ENCODE measurements at regions not wholly inside any gene's neighbourhood (a gene's known extent, or its start where the extent isn't known, plus 50 kb on each side); places are given as distances from the start of the nearest gene placed in this dataset.
"Not testable (repeated sequence)": the region's sequence is repeated elsewhere in the genome, so short reads cannot be mapped to it uniquely, and the experiment has no call there.

DNA sequence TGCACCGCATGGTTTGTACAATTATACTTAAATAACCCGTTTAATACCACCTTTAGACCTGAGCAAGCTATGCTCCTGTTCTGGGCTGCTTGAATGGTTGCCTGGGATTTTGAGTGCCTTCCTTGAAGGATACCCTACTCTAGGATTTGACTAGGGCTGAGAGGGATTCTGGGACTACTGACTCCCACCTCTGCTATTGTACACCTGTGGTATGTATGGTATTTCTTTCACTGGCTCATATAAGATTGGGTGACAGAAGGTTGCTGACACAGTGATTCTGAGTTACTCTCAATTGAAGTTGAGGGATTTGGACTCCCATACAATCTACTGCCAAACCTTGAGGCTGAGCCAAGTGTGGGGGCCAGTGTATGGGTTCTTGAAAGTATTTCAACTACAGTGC is 494.4 kb upstream of the SEMA3D start:
- no peak for DNase-seq (ENCODE audit: low read depth in 2 of 3, low spot score in 2 of 3)

- DNase-seq (ENCODE audit: low read depth in 2 of 3, low spot score in 2 of 3): not testable (repeated sequence)
These were observed 488.2 kb upstream of the SEMA3D start for GRCh38 chr7:85675093-85675492.

DNA sequence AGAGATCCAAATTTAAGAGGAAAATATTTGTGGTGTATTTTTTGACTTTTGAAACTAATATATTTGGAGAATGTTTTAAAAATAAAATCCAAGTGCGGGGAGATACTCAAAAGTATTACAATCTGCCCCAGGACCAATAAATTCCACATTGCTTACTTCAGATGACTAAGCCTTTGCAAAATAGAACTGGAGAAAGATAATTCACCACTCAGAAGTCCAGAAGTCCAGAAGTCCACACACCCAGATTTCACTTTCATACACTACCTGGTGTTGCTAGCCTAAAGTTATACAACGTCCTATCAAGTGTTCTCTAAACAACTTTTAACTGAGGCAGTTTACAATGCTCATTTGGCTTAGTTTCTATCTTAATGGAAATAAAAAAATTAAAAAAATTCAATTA is 487.0 kb upstream of the SEMA3D start:
- no peak for DNase-seq (ENCODE audit: low read depth in 2 of 3, low spot score in 2 of 3)

GRCh38 chr7:85669225-85669624 is 482.4 kb upstream of the SEMA3D start:
- no peak for DNase-seq (ENCODE audit: low read depth in 2 of 3, low spot score in 2 of 3)

GRCh38 chr7:85664341-85664740 is 477.5 kb upstream of the SEMA3D start:
- DNase-seq (ENCODE audit: low read depth in 2 of 3, low spot score in 2 of 3): no peak

GRCh38 chr7:85659364-85659763 is 472.5 kb upstream of the SEMA3D start:
- DNase-seq (ENCODE audit: low read depth in 2 of 3, low spot score in 2 of 3): no peak

DNA sequence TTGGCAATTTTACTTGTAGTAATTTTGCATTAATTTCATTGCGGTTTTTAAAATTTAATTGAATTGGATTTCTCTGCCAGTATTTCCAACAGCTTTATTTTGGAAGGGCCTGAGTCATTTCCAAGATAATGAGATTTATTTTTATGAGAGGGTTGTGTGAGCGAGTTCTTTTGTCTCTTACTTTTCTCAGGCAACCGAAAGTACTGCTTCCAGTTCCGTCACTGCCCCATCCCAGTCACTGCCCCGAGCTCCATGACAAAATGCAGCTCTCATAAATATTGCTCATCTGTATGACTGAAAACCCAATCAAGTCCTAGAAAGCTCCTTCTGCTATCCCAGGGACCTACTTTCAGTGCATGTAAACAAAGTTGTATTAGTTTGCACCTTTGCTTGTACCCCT is 468.4 kb upstream of the SEMA3D start:
- DNase-seq (ENCODE audit: low read depth in 2 of 3, low spot score in 2 of 3): no peak

DNA sequence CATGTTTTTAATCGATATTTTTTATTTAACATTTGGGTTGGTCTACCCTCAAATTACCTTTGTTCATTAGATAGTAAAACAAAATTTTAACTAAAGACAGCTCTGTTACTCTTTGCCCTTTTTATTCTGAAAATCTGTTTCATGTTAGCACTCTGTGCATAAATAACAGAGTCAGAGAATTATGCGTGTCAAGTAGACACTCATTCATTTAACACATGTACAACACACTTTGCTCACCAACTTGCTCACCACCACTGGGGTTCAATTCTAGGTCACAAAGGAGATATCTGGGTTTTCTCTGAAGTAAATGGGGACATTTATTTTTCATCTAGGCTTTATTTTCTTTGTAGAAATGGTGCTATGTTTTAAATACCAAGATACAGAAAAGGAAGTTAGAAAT is 457.4 kb upstream of the SEMA3D start:
- DNase-seq (ENCODE audit: low read depth in 2 of 3, low spot score in 2 of 3): no peak

- no peak for DNase-seq (ENCODE audit: low read depth in 2 of 3, low spot score in 2 of 3)
These were observed 454.5 kb upstream of the SEMA3D start for GRCh38 chr7:85641331-85641730.

- DNase-seq (ENCODE audit: low read depth in 2 of 3, low spot score in 2 of 3): no peak
These were observed 451.5 kb upstream of the SEMA3D start for GRCh38 chr7:85638394-85638793.

- no peak for DNase-seq (ENCODE audit: low read depth in 2 of 3, low spot score in 2 of 3)
These were observed 448.1 kb upstream of the SEMA3D start for GRCh38 chr7:85634951-85635350.

GRCh38 chr7:85630904-85631600 is 444.2 kb upstream of the SEMA3D start:
- DNase-seq (ENCODE audit: low read depth in 2 of 3, low spot score in 2 of 3): no peak

GRCh38 chr7:85627791-85628586 is 441.1 kb upstream of the SEMA3D start:
- DNase-seq (ENCODE audit: low read depth in 2 of 3, low spot score in 2 of 3): no peak

DNA sequence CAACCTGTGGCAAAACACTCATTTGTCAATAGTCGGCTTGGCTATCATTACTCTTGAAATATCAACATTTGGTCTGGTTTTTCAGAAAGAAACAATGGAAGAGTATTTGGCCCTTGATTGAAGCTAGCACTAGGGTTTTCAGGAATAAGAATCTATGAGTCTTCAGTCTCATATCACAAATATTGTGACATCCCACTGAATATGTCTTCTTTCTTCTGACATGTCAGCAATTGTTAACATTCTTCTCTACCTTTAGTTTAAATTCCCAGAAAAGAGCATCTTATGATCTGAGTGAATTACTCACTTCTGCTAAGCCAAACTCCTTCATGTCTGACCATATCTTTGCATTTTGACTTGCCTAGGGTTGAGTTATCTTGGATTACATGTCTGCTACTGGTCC is 435.2 kb upstream of the SEMA3D start:
- DNase-seq (ENCODE audit: low read depth in 2 of 3, low spot score in 2 of 3): no peak

DNA sequence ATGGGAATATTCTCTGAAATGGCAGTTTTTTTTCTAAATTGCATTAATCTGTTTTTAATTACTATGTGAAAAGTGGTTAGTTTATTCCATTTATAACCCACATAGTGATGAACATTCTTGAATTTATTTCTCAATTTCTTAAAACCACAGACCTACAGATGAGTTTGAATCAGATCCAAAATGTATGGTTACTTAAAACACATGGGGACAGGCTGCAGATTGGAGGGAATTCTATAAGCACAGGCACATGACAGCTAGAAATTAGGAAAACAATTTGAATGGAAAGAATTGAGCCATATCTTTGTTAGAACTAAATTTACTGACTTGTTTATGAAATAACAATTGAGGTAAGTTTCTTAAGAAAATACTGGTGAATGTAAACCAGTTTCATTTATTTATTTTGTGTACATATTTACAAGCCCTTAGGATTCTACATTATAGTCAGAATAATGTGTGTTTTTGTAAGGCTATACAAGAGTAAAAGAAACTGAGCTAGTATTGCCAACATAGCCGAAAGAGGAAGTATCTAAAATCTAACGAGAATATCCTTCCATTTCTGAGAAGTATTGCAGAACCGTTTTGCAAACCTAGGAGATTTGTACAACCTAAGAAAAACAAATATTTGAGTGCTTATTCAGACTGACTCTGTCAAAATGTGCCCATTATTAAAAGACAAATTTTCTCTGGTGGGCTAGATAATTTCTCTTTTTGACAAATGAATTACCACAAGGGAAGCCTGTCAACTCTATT is 434.3 kb upstream of the SEMA3D start:
- no peak for DNase-seq (ENCODE audit: low read depth in 2 of 3, low spot score in 2 of 3)

- no peak for DNase-seq (ENCODE audit: low read depth in 2 of 3, low spot score in 2 of 3)
These were observed 432.4 kb upstream of the SEMA3D start for GRCh38 chr7:85619236-85619635.

DNA sequence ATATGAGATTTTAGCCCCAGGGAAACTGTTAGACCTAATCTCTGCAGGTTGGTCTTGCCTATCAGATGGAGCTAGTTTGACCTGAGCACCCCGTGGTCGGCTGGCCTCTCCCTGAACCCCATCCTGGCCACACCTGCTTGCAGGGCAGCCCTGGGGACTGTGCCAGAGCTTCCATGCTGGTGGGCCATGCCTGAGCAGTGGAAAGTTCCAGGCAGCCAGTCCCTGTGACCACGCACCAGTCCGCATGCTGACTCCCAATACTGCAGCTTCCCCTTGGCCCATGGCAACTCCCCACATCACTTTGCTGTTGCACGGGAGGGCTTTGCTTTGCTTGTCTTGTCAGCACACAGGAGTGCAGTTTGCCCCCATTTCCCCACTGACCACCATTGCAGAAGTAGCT is 427.8 kb upstream of the SEMA3D start:
- DNase-seq (ENCODE audit: low read depth in 2 of 3, low spot score in 2 of 3): no peak

DNA sequence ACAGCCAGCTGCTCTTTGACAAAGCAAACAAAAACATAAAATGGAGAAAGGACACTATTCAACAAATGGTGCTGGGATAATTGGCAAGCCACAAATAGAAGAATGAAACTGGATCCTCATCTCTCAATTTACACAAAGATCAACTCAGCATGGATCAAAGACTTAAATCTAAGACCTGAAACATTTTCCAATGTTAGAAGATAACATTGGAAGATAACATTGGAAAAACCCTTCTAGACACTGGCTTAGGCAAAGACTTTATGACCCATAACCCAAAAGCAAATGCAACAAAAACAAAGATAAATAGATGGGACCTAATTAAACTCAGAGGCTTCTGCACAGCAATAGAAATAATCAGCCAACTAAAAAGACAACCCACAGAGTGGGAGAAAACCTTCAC is 425.7 kb upstream of the SEMA3D start:
- DNase-seq (ENCODE audit: low read depth in 2 of 3, low spot score in 2 of 3): no peak

DNA sequence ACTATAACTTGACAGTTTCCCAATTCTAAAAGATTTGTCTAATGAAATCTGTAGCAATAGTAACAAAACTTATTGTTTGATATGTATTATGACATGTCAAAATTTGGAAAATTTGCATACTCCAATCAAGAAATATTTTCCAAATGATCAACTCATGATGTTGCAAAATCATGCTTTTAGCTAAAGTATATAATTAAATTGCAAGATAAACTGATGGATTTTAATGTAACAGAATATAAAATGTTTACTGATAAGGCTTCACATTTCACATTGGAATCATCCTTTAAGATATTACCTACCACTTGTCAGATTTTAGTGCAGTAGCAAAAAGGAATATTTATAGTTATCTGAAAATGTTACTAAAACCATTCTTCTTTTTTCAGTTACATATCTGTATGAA is 421.9 kb upstream of the SEMA3D start:
- no peak for DNase-seq (ENCODE audit: low read depth in 2 of 3, low spot score in 2 of 3)

DNA sequence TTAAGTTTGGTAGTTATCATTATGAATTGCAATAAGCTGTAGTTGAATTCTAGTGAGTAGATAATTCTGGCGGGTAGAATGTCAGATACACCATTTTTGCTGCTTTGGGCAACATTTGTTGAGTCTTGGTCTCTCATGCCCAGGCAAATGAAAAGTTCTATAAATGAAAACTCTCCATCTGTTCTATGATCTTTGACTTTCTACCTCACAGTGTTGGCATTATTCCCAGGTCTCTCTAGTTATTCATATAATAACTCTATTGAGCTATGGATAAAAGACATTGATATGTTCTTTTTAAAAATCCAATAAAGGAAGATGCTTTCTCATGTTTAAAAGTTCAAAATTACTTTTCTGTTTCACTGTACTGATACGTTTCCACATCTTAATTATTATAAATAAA is 415.3 kb upstream of the SEMA3D start:
- DNase-seq (ENCODE audit: low read depth in 2 of 3, low spot score in 2 of 3): no peak

GRCh38 chr7:85600395-85600794 is 413.5 kb upstream of the SEMA3D start:
- DNase-seq (ENCODE audit: low read depth in 2 of 3, low spot score in 2 of 3): no peak

DNA sequence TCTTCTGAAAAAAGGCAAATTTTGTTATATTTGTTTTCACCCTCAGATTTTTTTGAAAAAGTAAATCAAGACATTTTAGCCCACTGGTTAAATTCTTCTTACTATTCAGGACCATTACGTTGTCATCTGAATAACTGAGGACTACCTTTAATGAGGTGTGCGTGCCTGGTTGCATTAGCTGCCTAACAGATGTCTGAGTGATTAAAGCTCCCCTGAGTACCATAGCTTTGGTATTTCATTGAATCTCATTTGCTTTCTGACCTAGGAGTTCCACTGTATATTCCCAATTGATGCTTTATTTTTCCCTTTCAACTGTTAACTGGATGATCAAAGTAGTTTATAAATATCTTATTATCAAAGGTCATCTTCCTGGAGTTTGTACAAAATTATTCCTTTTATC is 410.0 kb upstream of the SEMA3D start:
- DNase-seq (ENCODE audit: low read depth in 2 of 3, low spot score in 2 of 3): no peak
